ENCODE measurements at regions not wholly inside any gene's neighbourhood (a gene's known extent, or its start where the extent isn't known, plus 50 kb on each side); places are given as distances from the start of the nearest gene placed in this dataset.
A peak's percentile ranks its signal among the peaks of the same experiment; 100 is the strongest.

- DNase-seq (ENCODE audit: low read depth in 1 of 2, low spot score in 1 of 2): no peak
Measured at GRCh38 chr2:168338803-168339437, 91.5 kb upstream of the STK39 start.

- DNase-seq (ENCODE audit: low read depth in 1 of 2, low spot score in 1 of 2): no peak
Measured at GRCh38 chr2:168340931-168341330, 93.5 kb upstream of the STK39 start.

GRCh38 chr2:168343586-168343985 lies 96.2 kb upstream of the STK39 start:
- no peak for DNase-seq (ENCODE audit: low read depth in 1 of 2, low spot score in 1 of 2)

- DNase-seq (ENCODE audit: low read depth in 1 of 2, low spot score in 1 of 2): no peak
Measured at GRCh38 chr2:168344706-168345105, 97.3 kb upstream of the STK39 start.

- no peak for DNase-seq (ENCODE audit: low read depth in 1 of 2, low spot score in 1 of 2)
Measured at GRCh38 chr2:168345601-168346000, 98.2 kb upstream of the STK39 start.

GRCh38 chr2:168346725-168347477 lies 99.5 kb upstream of the STK39 start:
- DNase-seq (ENCODE audit: low read depth in 1 of 2, low spot score in 1 of 2): peak; percentile 21 to 61

- DNase-seq (ENCODE audit: low read depth in 1 of 2, low spot score in 1 of 2): no peak
Measured at GRCh38 chr2:168348076-168348475, 100.7 kb upstream of the STK39 start.

- no peak for DNase-seq (ENCODE audit: low read depth in 1 of 2, low spot score in 1 of 2)
Measured at GRCh38 chr2:168350380-168350779, 103.0 kb upstream of the STK39 start.

- no peak for DNase-seq (ENCODE audit: low read depth in 1 of 2, low spot score in 1 of 2)
Measured at GRCh38 chr2:168353251-168353650, 102.8 kb upstream of the CERS6 start.

- DNase-seq (ENCODE audit: low read depth in 1 of 2, low spot score in 1 of 2): no peak
Measured at GRCh38 chr2:168354499-168354898, 101.6 kb upstream of the CERS6 start.

GRCh38 chr2:168355121-168355520 lies 101.0 kb upstream of the CERS6 start:
- DNase-seq (ENCODE audit: low read depth in 1 of 2, low spot score in 1 of 2): no peak

GRCh38 chr2:168355779-168356476 lies 100.1 kb upstream of the CERS6 start:
- DNase-seq (ENCODE audit: low read depth in 1 of 2, low spot score in 1 of 2): no peak

- no peak for DNase-seq (ENCODE audit: low read depth in 1 of 2, low spot score in 1 of 2)
Measured at GRCh38 chr2:168356477-168356835, 99.6 kb upstream of the CERS6 start.

- no peak for DNase-seq (ENCODE audit: low read depth in 1 of 2, low spot score in 1 of 2)
Measured at GRCh38 chr2:168357797-168358472, 98.1 kb upstream of the CERS6 start.

GRCh38 chr2:168359082-168359481 lies 97.0 kb upstream of the CERS6 start:
- DNase-seq (ENCODE audit: low read depth in 1 of 2, low spot score in 1 of 2): no peak

GRCh38 chr2:168363347-168364092 lies 92.6 kb upstream of the CERS6 start:
- no peak for DNase-seq (ENCODE audit: low read depth in 1 of 2, low spot score in 1 of 2)

GRCh38 chr2:168365094-168365621 lies 90.9 kb upstream of the CERS6 start:
- no peak for DNase-seq (ENCODE audit: low read depth in 1 of 2, low spot score in 1 of 2)

- no peak for DNase-seq (ENCODE audit: low read depth in 1 of 2, low spot score in 1 of 2)
Measured at GRCh38 chr2:168369031-168369430, 87.0 kb upstream of the CERS6 start.

GRCh38 chr2:168371273-168372019 lies 84.6 kb upstream of the CERS6 start:
- DNase-seq (ENCODE audit: low read depth in 1 of 2, low spot score in 1 of 2): no peak

- no peak for DNase-seq (ENCODE audit: low read depth in 1 of 2, low spot score in 1 of 2)
Measured at GRCh38 chr2:168373468-168373867, 82.6 kb upstream of the CERS6 start.
